Activated CD4-positive, alpha-beta T cell treated with anti-CD3 and anti-CD28 coated beads, Interleukin-2, amount 10 ng/mL, durations not matched to agents 24 days and 14 days (primary cell): ENCODE measurements at regions not wholly inside any gene's neighbourhood (a gene's known extent, or its start where the extent isn't known, plus 50 kb on each side); places are given as distances from the start of the nearest gene placed in this dataset.

Source experiments
- DNase-seq: peaks from one replicate; pipeline ENCODE4 v3.0.0; 2022
- H3K27ac Mint-ChIP-seq: one replicate; pipeline ENCODE4 v1.8.0; 2022; ENCODE audit warnings: mild to moderate bottlenecking, mixed read lengths
- H3K27me3 Mint-ChIP-seq: one replicate; pipeline ENCODE4 v1.8.0; 2022; ENCODE audit warnings: mixed read lengths
- H3K36me3 Mint-ChIP-seq: one replicate; pipeline ENCODE4 v1.8.0; 2022; ENCODE audit warnings: low read depth, mild to moderate bottlenecking, mixed read lengths
- H3K4me1 Mint-ChIP-seq: one replicate; pipeline ENCODE4 v1.8.0; 2021; ENCODE audit warnings: mixed read lengths
- H3K4me3 Mint-ChIP-seq: one replicate; pipeline ENCODE4 v1.8.0; 2022; ENCODE audit warnings: mild to moderate bottlenecking, moderate library complexity, mixed read lengths
- H3K9me3 Mint-ChIP-seq: one replicate; pipeline ENCODE4 v1.8.0; 2021; ENCODE audit warnings: mixed read lengths
- intact Hi-C: fragments of 100-400 bp; cut with micrococcal nuclease; formaldehyde crosslinking; loops from one replicate; pipeline ENCODE4 v1.15.1; 2023

GRCh38 chr3:117286488-117286887 lies 576.9 kb downstream of the TUSC7 start:
- Mint-ChIP-seq H3K9me3 (no peaks in the 10 kb centered on the region), H3K27ac (no peak overlapping the region), H3K36me3 (no peaks in the 10 kb centered on the region), H3K4me1 (no peaks in the 10 kb centered on the region), H3K27me3 (no peaks in the 10 kb centered on the region), H3K4me3 (no peak overlapping the region)
- intact Hi-C loops = no loop called here
- DNase-seq = no peak

- Mint-ChIP-seq H3K9me3 (no peaks in the 10 kb centered on the region), H3K4me1 (no peaks in the 10 kb centered on the region), H3K36me3 (no peaks in the 10 kb centered on the region), H3K27ac (no peak overlapping the region), H3K27me3 (no peaks in the 10 kb centered on the region), H3K4me3 (no peak overlapping the region)
- DNase-seq = no peak
- intact Hi-C loops = no loop called here
Measured at GRCh38 chr3:117287602-117288001, 578.0 kb downstream of the TUSC7 start.

- intact Hi-C loops = no loop called here
- H3K4me3 Mint-ChIP-seq = no peak overlapping the region
- no peaks in the 10 kb centered on the region for H3K36me3 Mint-ChIP-seq
- H3K4me1 Mint-ChIP-seq = no peaks in the 10 kb centered on the region
- DNase-seq = no peak
- no peaks in the 10 kb centered on the region for H3K9me3 Mint-ChIP-seq
- no peaks in the 10 kb centered on the region for H3K27me3 Mint-ChIP-seq
- no peak overlapping the region for H3K27ac Mint-ChIP-seq
Measured at GRCh38 chr3:117291476-117291875, 581.9 kb downstream of the TUSC7 start.

- Mint-ChIP-seq H3K4me1 (no peaks in the 10 kb centered on the region), H3K27ac (no peak overlapping the region), H3K36me3 (no peaks in the 10 kb centered on the region), H3K27me3 (no peaks in the 10 kb centered on the region), H3K9me3 (no peaks in the 10 kb centered on the region), H3K4me3 (no peak overlapping the region)
- DNase-seq = no peak
- intact Hi-C loops = no loop called here
Measured at GRCh38 chr3:117297065-117297464, 587.5 kb downstream of the TUSC7 start.

- no peaks in the 10 kb centered on the region for H3K36me3 Mint-ChIP-seq
- intact Hi-C loops = no loop called here
- H3K4me3 Mint-ChIP-seq = no peak overlapping the region
- no peak overlapping the region for H3K27ac Mint-ChIP-seq
- no peak for DNase-seq
- H3K27me3 Mint-ChIP-seq = no peaks in the 10 kb centered on the region
- no peaks in the 10 kb centered on the region for H3K9me3 Mint-ChIP-seq
- H3K4me1 Mint-ChIP-seq = no peaks in the 10 kb centered on the region
Measured at GRCh38 chr3:117297541-117297940, 588.0 kb downstream of the TUSC7 start.

- Mint-ChIP-seq H3K4me1 (no peaks in the 10 kb centered on the region), H3K4me3 (no peak overlapping the region), H3K27ac (no peak overlapping the region), H3K9me3 (no peaks in the 10 kb centered on the region), H3K36me3 (no peaks in the 10 kb centered on the region), H3K27me3 (no peaks in the 10 kb centered on the region)
- intact Hi-C loops = no loop called here
- no peak for DNase-seq
Measured at GRCh38 chr3:117298273-117298672, 588.7 kb downstream of the TUSC7 start.

GRCh38 chr3:117302428-117302827 lies 592.8 kb downstream of the TUSC7 start:
- no peaks in the 10 kb centered on the region for H3K27me3 Mint-ChIP-seq
- H3K4me1 Mint-ChIP-seq = no peaks in the 10 kb centered on the region
- H3K27ac Mint-ChIP-seq = no peak overlapping the region
- H3K36me3 Mint-ChIP-seq = no peaks in the 10 kb centered on the region
- DNase-seq = no peak
- H3K9me3 Mint-ChIP-seq = no peaks in the 10 kb centered on the region
- no peak overlapping the region for H3K4me3 Mint-ChIP-seq
- intact Hi-C loops = no loop called here

- Mint-ChIP-seq H3K4me3 (no peak overlapping the region), H3K4me1 (no peaks in the 10 kb centered on the region), H3K27ac (no peak overlapping the region), H3K9me3 (no peaks in the 10 kb centered on the region), H3K27me3 (no peaks in the 10 kb centered on the region), H3K36me3 (no peaks in the 10 kb centered on the region)
- intact Hi-C loops = no loop called here
- DNase-seq = no peak
Measured at GRCh38 chr3:117303443-117303842, 593.9 kb downstream of the TUSC7 start.

GRCh38 chr3:117304681-117305080 lies 595.1 kb downstream of the TUSC7 start:
- Mint-ChIP-seq H3K27ac (no peak overlapping the region), H3K27me3 (no peaks in the 10 kb centered on the region), H3K36me3 (no peaks in the 10 kb centered on the region), H3K4me3 (no peak overlapping the region), H3K4me1 (no peaks in the 10 kb centered on the region), H3K9me3 (no peaks in the 10 kb centered on the region)
- intact Hi-C loops = no loop called here
- no peak for DNase-seq

GRCh38 chr3:117305681-117306080 lies 596.1 kb downstream of the TUSC7 start:
- DNase-seq = no peak
- Mint-ChIP-seq H3K36me3 (no peaks in the 10 kb centered on the region), H3K4me1 (no peaks in the 10 kb centered on the region), H3K4me3 (no peak overlapping the region), H3K27me3 (no peaks in the 10 kb centered on the region), H3K27ac (no peak overlapping the region), H3K9me3 (no peaks in the 10 kb centered on the region)
- intact Hi-C loops = no loop called here

- no peak for DNase-seq
- no peaks in the 10 kb centered on the region for H3K9me3 Mint-ChIP-seq
- no peaks in the 10 kb centered on the region for H3K36me3 Mint-ChIP-seq
- H3K4me1 Mint-ChIP-seq = no peaks in the 10 kb centered on the region
- no peaks in the 10 kb centered on the region for H3K27me3 Mint-ChIP-seq
- no peak overlapping the region for H3K4me3 Mint-ChIP-seq
- intact Hi-C loops = no loop called here
- H3K27ac Mint-ChIP-seq = no peak overlapping the region
Measured at GRCh38 chr3:117306299-117306698, 596.7 kb downstream of the TUSC7 start.

- Mint-ChIP-seq H3K4me1 (no peaks in the 10 kb centered on the region), H3K9me3 (no peaks in the 10 kb centered on the region), H3K27me3 (no peaks in the 10 kb centered on the region), H3K27ac (no peak overlapping the region), H3K36me3 (no peaks in the 10 kb centered on the region), H3K4me3 (no peak overlapping the region)
- intact Hi-C loops = no loop called here
- no peak for DNase-seq
Measured at GRCh38 chr3:117308353-117308752, 598.8 kb downstream of the TUSC7 start.

GRCh38 chr3:117308756-117309155 lies 599.2 kb downstream of the TUSC7 start:
- intact Hi-C loops = no loop called here
- Mint-ChIP-seq H3K27me3 (no peaks in the 10 kb centered on the region), H3K4me1 (no peaks in the 10 kb centered on the region), H3K36me3 (no peaks in the 10 kb centered on the region), H3K27ac (no peak overlapping the region), H3K9me3 (no peaks in the 10 kb centered on the region), H3K4me3 (no peak overlapping the region)
- DNase-seq = no peak

GRCh38 chr3:117310536-117310935 lies 601.0 kb downstream of the TUSC7 start:
- H3K27ac Mint-ChIP-seq = no peak overlapping the region
- no peaks in the 10 kb centered on the region for H3K4me1 Mint-ChIP-seq
- H3K27me3 Mint-ChIP-seq = no peaks in the 10 kb centered on the region
- H3K36me3 Mint-ChIP-seq = no peaks in the 10 kb centered on the region
- intact Hi-C loops = no loop called here
- no peak overlapping the region for H3K4me3 Mint-ChIP-seq
- H3K9me3 Mint-ChIP-seq = no peaks in the 10 kb centered on the region
- DNase-seq = no peak

GRCh38 chr3:117314441-117315150 lies 605.0 kb downstream of the TUSC7 start:
- no peaks in the 10 kb centered on the region for H3K27me3 Mint-ChIP-seq
- no peaks in the 10 kb centered on the region for H3K4me1 Mint-ChIP-seq
- H3K4me3 Mint-ChIP-seq = no peak overlapping the region
- H3K9me3 Mint-ChIP-seq = no peaks in the 10 kb centered on the region
- intact Hi-C loops = no loop called here
- DNase-seq = no peak
- H3K36me3 Mint-ChIP-seq = no peaks in the 10 kb centered on the region
- H3K27ac Mint-ChIP-seq = no peak overlapping the region
